ENCODE measurements at regions not wholly inside any gene's neighbourhood (a gene's known extent, or its start where the extent isn't known, plus 50 kb on each side); places are given as distances from the start of the nearest gene placed in this dataset.

GRCh38 chrX:110588164-110588563, 207.5 kb downstream of the CHRDL1 start:
- Mint-ChIP-seq H3K9me3 (ENCODE audit: low read depth) (no peaks in the 10 kb centered on the region), H3K27ac (ENCODE audit: unreplicated experiment) (no peak overlapping the region), H3K27me3 (ENCODE audit: low read depth) (peaks cover 26% of the 10 kb centered on the region), H3K4me1 (ENCODE audit: low read depth) (no peaks in the 10 kb centered on the region), H3K4me3 (ENCODE audit: unreplicated experiment) (no peak overlapping the region), H3K36me3 (ENCODE audit: low read depth) (no peaks in the 10 kb centered on the region)
- TF ChIP-seq, protein P1, sequence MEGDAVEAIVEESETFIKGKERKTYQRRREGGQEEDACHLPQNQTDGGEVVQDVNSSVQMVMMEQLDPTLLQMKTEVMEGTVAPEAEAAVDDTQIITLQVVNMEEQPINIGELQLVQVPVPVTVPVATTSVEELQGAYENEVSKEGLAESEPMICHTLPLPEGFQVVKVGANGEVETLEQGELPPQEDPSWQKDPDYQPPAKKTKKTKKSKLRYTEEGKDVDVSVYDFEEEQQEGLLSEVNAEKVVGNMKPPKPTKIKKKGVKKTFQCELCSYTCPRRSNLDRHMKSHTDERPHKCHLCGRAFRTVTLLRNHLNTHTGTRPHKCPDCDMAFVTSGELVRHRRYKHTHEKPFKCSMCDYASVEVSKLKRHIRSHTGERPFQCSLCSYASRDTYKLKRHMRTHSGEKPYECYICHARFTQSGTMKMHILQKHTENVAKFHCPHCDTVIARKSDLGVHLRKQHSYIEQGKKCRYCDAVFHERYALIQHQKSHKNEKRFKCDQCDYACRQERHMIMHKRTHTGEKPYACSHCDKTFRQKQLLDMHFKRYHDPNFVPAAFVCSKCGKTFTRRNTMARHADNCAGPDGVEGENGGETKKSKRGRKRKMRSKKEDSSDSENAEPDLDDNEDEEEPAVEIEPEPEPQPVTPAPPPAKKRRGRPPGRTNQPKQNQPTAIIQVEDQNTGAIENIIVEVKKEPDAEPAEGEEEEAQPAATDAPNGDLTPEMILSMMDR (IDR thresholded peaks at IDR 0.05): no peak
- DNase-seq (ENCODE audit: low spot score): no peak

DNA sequence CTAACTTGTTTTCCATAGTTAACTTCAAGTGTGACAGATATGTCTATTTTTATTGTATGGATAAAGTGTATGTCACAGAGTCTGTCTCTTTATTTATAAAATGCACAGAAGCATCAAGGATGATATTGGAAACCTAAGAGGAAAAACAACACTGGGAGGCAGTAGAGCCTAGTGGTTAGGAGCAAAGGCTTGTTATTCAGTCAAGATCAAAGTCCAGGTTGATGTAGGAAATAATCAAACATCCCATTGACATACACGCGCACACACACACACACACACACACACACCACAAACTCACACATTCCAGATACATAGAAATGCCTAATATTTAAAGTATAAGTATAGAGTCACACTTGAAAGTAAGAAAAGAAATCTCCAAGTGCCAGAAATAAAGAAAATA, 206.8 kb downstream of the CHRDL1 start:
- TF ChIP-seq, protein P1 (IDR thresholded peaks at IDR 0.05): no peak
- H3K4me3 Mint-ChIP-seq (ENCODE audit: unreplicated experiment): no peak overlapping the region
- no peaks in the 10 kb centered on the region for H3K36me3 Mint-ChIP-seq (ENCODE audit: low read depth)
- no peaks in the 10 kb centered on the region for H3K9me3 Mint-ChIP-seq (ENCODE audit: low read depth)
- H3K27ac Mint-ChIP-seq (ENCODE audit: unreplicated experiment): no peak overlapping the region
- no peak for DNase-seq (ENCODE audit: low spot score)
- H3K4me1 Mint-ChIP-seq (ENCODE audit: low read depth): no peaks in the 10 kb centered on the region
- H3K27me3 Mint-ChIP-seq (ENCODE audit: low read depth): peaks cover 24% of the 10 kb centered on the region

DNA sequence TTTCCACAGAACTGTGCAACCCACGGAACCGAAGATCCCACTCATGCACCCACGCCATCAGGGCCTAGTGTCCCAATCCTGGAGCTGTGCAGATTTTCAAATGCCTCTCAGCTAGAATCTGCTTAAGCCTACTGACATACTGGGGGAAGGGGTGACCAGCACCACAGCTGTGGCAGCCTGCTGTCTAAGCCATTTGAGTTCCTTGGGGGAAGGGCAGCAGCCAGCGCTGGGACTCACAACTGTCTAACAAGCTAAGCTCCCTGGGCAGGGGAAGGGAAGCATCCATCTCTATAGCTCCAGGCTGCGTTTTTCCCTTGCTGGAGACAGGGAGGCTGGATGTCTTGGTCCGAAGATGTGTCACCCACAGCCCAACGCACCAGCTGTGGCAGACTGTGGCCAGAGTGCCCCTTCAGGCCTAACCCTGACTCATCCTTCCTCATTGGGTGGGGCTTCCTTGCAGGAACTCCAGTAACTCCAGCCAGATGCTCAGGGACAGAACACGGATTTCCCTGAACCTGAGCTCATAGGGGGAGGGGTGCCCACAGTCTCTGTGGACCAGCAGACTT, 194.8 kb downstream of the CHRDL1 start:
- Mint-ChIP-seq H3K27ac (ENCODE audit: unreplicated experiment) (no peak overlapping the region), H3K27me3 (ENCODE audit: low read depth) (no peaks in the 10 kb centered on the region), H3K4me1 (ENCODE audit: low read depth) (no peaks in the 10 kb centered on the region), H3K36me3 (ENCODE audit: low read depth) (no peaks in the 10 kb centered on the region), H3K4me3 (ENCODE audit: unreplicated experiment) (no peak overlapping the region), H3K9me3 (ENCODE audit: low read depth) (peaks cover 24% of the 10 kb centered on the region)
- DNase-seq (ENCODE audit: low spot score): no peak
- TF ChIP-seq, protein P1 (IDR thresholded peaks at IDR 0.05): no peak

GRCh38 chrX:110614596-110614995, 181.0 kb downstream of the CHRDL1 start:
- Mint-ChIP-seq H3K4me1 (ENCODE audit: low read depth) (no peaks in the 10 kb centered on the region), H3K9me3 (ENCODE audit: low read depth) (peaks cover 28% of the 10 kb centered on the region), H3K27ac (ENCODE audit: unreplicated experiment) (no peak overlapping the region), H3K36me3 (ENCODE audit: low read depth) (no peaks in the 10 kb centered on the region), H3K4me3 (ENCODE audit: unreplicated experiment) (no peak overlapping the region), H3K27me3 (ENCODE audit: low read depth) (peaks cover 2% of the 10 kb centered on the region)
- DNase-seq (ENCODE audit: low spot score): no peak
- TF ChIP-seq, protein P1 (IDR thresholded peaks at IDR 0.05): no peak
